HG03097 (cell line): ENCODE measurements at regions not wholly inside any gene's neighbourhood (a gene's known extent, or its start where the extent isn't known, plus 50 kb on each side); places are given as distances from the start of the nearest gene placed in this dataset.

Experiments used
- ATAC-seq: cut with Tn5 transposase; IDR thresholded peaks from one replicate; pipeline ENCODE4 v1.9.1; 2021; ENCODE audit not compliant: unreplicated experiment, low FRiP score

DNA sequence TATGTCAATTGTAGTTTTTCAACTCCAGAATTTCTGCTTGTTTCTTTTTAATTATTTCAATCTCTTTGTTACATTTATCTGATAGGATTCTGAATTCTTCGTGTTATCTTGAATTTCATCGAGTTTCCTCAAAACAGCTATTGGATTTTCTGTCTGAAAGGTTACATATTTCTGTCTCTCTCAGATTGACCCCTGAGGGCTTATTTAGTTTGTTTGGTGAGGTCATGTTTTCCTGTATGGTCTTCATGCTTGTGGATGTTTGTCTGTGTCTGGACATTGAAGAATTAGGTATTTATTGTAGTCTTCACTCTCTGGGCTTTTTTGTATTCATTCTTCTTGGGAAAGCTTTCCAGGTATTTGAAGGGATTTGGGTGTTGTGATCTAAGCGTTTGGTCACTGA, 85.6 kb downstream of the SNAPC1 start:
- no peak for ATAC-seq

DNA sequence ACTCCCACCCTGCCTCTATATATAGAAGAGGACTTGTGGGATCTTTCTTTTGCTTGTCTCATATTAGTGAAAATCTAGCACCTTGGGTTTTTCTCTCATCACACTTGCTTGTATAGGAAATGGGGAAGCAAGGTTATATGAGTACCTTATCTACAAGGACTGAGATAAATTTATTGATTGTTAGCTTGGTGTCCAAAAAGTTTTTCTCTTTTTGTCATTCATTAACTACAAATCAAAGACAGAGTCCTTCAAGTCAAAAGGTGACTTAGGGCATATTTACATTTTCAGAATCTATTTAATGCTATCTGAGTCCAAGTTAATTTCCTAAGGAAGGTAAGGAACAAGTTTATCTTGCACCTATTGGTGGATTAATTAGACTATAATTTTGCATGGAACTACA, 92.7 kb downstream of the SNAPC1 start:
- ATAC-seq: no peak

DNA sequence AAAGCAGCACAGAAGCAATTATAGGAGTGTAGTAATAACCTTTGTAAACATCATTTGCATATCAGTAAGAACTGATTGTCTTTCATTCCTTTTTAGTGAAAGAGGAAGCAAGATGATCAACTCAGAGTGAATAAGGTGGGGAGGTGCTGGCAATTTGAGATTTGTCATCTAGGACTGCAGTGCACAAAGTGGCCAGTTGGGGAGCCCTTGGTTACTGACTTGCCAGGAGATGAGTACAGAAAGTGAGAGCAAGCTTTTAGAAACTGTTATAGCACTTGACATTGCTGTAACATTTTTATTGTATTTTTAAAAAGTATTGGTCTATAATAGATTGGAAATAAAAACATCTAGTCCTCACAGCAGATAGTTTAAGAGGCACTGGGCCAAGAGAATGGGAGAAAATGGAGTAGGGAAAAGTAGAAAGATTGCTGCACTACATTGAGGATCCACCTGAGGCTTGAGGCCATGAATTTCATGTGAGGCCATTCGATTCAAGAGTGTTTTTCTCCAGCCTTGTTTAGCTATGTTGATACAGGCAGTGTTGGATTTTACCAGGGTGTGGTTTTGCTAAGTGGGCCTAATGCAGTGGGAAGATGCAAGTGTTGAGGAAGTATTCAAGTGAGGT, 98.2 kb downstream of the SNAPC1 start:
- ATAC-seq: peak; percentile 85

DNA sequence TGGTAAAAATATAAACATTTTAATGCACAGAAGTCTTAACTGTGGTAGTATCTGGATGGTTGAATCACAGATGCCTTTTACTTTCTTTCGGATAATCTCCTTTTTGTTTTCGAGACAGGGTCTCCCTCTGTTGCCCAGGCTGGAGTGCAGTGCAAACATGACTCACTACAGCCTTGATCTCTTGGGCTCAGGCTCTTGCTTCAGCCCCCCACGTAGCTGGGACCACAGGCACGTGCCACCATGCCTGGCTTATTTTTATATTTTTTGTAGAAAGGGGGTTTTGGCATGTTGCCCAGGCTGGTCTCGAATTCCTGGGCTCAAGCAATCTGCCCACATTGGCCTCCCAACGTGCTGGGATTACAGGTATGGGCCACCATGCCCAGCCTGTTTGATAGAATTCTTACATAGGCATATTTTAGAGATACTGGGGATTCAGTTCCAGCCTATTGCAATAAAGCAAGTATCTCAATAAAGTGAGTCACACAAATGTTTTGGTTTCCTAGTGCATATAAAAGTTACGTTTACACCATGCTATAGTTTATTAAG, 99.2 kb downstream of the SNAPC1 start:
- no peak for ATAC-seq

DNA sequence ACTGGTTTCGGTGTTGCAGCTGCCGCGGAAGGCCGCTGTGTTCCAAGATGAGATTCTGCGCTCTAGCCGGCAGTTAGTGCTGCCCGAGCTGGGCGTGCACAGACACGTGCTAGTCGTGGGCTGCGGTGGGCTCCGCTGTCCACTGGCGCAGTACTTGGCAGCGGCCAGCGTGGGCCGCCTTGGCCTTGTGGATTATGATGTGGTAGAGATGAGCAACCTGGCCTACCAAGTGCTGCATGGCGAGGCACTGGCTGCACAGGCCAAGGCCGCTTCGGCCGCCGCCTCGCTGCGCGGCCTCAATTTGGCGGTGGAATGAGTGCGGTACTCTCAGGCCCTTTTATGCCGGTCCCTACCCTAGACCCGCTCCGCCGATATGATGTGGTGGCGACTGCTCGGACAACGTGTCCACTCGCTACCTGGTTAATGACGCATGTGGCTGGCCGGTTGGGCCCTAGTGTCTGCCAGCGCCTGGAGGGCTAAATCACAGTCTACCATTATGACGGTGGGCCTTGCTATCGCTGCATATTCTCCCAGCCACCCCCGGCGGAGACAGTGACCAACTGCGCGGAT, 102.2 kb downstream of the SNAPC1 start:
- ATAC-seq: no peak

DNA sequence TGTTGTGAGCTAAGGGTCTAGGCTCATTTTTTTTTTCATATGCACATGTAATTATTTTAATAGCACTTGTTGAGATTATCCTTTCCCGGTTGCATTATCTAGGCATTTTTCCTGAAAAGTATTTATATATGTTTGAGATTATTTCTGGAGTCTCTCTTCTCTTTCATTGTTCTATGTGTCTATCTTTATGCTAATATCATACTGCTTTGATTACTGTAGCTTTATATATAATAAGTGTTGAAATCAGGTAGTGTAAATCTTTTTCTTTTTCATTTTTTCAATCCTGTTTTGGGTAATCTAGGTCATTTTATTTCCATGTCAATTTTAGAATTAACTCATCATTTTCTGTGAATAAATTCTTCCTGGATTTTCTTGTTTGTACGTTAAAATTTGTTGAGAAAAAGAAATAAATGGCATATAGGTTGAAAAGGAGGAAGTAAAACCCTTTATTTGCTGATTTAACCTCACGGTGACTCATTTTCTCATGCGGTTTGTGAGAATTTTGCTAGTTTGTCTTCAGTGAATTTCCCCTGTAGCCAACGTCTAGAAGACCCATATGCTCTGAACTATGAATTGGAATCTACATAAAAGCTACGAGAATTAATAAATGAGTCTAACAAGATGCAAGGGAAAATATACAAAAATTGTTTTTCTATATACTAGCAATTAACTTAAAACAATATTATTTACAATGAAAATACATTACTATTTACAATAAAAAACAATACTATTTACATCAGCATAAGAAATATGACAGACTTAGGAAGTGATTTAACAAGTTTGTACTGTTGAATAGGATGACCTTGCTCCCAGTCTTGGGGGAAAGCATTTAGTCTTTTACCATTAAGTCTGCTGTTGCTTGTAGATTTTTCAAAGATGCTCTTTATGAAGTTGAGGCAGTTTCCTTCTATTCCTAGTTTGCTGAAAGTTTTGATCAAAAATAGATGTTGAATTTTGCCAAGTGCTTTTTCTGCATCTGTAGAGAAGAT, 105.0 kb downstream of the SNAPC1 start:
- ATAC-seq: peak; percentile 87

DNA sequence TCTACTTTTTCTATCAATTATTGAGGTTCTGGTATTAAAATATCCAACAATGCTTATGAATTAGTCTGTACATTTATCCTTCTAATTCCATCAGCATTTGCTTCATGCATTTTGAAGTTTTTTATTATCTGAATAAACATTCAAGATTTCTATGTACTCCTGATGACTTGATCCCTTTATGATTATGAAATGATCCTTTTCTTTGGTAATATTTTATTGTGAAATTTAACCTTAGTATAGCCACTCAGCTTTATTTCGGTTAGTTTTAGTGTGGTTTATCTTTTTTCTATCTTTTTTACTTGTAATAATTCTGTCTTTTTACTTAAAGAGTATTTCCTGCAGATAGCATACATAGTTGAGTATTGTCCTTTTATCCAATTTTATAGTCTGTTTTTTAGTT, 106.6 kb downstream of the SNAPC1 start:
- no peak for ATAC-seq

DNA sequence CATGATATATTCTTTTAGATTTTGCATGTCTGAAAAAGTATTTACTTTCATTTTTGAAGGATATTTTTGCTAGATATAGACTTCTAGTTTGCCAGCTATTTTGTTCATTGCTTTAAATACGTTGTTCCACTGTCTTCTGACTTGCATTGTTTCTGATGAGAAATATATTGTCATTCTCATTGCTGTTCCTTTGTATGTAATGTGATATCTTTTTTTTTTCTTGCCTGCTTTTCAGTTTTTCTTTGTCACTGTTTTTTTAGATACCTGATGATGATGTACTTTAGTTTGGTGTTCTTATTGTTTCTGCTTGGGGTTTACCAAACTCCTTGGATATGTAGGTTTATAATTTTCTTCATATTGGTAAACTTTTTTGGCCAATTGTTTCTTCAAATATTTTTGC, 107.9 kb downstream of the SNAPC1 start:
- ATAC-seq: no peak

DNA sequence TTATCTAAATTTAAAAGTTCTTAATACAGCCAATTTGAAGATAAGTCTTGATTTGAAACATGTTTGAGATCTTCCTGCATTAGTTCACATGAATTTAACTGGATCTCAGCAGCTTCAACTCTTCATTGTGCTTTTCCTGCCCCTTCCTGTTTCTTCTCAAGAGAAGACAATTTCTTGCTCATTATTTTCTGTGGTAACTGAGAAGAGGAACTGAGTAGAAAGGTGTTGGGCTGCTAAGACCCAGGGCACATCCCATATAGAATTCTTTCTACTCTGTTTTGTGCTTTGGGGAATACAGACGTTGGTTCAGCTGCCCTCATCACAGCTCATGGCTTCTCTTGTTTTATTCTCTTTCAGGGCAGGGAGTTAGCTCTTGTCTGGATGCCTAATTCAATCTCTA, 110.2 kb downstream of the SNAPC1 start:
- peak; percentile 89 for ATAC-seq

DNA sequence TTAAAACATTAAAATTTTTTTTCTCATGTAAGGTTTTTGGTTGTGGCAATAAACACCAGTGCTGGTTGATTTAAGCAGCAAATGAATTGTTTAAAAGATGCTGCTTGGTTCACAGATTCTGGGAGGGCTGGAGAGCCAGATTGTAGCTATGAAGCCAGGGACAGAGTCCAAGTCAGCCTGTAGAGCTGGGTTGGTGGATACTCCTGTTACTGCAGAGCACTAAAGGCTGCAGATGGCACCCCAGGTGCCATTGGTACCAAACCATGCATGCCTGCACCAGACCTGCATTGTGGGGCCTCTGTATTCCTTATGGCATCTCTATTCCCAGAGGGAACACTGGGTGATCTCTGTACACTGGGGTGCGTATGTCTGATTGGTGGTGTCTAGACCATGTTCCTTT, 113.3 kb downstream of the SNAPC1 start:
- ATAC-seq: no peak

DNA sequence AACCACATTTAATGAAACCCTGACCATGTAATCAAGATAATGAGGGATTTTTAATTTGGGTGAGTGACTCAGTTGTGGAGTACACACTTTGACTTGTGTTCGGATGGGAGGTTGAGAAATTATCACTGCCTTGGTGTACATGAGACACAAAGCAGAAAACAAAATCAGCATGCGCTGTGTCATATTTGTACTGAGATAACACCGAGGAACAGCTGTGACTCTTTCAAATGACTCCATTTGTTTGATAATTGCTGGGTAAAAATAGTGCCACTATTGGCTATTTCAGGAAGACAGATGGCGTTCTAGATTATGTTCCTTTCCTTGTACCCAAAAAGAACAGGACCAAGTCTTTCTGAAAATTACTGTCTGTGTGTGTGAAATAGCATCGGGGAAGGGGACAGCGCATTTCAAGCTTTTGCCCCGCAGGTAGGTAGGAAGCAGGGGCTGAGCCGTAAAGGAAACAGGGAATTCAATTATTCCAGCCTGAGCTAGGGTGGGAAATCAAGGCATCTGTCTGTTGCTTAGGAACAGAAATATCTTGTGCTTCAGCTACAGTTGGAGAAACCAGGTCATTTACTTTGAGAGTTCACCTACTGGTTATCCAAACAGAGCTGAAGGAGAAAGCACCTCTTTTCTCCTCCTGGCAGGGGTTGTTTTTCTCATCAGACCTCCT, 114.3 kb downstream of the SNAPC1 start:
- no peak for ATAC-seq

DNA sequence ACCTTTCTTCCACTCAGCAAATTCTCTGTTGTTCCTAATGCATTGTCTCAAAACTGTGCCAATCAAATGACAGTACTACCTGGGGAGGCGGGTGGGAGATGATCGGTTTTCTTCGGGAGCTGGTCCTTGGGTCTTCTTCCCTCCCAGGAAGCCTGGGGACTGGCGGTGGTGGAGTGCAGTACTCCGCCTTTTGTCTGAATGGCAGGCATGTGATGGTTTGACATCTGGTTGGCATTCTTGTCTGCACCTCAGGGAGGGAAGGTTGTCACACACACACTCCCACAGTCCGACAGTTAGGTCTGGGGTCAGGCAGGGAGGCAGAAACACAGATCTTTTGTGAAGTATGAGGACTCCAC, 114.8 kb downstream of the SNAPC1 start:
- no peak for ATAC-seq

DNA sequence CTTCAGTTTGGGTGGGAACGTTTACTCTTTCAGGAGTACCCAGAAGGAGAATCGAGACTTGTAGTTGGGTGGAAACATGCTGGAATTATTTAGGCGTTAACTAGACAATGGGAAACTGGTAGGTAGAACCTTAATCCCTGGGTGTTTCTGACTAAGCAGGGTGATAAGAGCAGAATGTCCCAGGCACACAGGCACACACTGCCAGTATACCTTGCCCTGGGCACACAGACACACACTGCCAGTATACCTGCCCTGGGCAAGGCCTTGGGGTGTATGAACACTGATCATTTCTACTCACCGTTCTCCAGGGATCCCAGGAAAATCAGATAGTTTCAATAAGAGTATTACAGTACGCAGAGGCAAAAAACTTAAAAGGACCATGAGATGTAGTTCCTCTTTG, 115.5 kb downstream of the SNAPC1 start:
- no peak for ATAC-seq

DNA sequence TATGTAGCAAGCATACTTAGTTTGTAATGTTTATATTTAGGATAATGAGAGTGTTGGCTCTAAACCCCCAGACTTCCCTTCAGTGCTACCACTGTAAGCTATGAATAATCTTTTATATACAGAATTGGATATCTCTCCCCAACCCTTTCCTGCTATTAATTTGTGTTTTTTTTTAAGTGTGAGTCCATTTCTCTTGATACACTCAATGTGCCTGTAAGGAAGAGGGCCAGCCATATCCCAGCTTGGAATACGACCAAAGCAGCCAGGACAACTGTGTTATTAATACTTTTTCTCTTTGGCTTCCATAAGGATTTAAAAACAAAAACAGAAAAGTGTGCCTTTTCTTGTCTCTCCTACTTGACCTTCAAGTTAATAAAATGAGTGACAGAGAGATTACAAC, 116.7 kb downstream of the SNAPC1 start:
- ATAC-seq: no peak

DNA sequence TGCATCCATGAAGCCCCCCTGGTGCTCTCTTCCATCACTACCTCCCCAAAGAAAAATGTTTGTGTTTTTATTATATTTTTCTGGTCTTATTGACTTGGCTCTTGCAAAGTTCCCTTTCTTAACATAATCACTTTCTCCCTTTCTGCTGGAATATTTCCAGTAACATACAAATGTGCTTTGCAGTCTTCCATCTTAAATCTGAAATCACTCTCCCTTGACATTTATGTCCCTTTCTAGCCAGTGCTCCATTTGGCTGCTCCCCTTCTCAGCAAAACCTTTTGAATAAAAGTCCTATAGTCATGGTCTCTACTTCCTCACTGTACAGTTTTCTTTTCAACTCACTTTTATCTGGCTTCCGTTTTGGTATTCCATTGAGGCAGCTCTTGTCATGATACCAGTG, 118.8 kb downstream of the SNAPC1 start:
- ATAC-seq: no peak

DNA sequence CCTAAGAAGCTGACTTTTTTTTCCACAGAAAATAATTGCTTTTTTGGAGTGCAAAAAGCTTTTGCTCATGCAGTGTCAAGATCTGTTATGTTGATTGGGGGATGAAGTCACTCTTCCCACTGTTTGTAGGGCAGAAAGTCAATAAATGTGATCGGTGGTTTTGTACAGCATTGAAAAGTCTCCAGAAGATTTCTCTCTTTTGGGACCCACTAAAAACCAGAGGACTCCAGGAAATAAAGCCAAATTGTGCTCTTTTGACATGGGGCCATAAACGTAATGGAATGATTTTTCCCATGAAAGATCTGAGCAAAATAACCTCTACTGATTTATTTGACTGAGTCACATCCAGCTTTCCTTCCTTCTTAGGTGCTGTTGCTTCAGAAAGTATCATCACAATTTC, 122.5 kb downstream of the SNAPC1 start:
- no peak for ATAC-seq

DNA sequence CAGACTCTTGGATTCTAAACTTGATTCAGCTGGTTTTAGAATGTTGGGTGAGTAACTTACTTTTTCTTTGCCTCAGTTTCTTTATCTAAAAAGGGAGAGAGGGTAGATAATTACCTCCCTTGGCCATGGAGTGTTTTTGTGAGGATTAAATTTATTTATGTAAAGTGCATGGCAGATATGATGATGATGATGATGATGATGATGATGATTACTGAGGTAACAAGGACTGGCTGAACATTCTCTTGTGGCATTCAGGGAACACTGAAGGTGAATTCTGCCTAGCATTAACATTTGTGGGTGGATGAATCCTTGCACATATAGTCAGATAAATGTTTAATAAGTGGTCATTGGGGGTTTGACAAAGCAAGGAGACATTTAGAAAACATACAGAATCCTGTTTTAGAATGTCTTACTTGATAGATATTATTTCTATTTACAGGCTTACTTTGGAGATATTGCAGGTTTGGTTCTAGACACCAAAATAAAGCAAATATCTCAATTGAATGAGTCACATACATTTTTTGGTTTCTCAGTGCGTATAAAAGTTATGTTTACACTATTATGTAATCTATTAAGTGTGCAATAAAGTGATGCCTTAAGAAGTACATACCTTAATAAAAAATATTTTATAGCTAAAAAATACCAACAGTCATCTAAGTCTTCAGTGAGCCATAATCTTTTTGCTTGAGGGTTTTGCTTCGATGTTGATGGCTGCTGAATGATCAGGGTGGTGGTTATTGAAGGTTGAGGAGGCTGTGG, 123.2 kb downstream of the SNAPC1 start:
- ATAC-seq: no peak

DNA sequence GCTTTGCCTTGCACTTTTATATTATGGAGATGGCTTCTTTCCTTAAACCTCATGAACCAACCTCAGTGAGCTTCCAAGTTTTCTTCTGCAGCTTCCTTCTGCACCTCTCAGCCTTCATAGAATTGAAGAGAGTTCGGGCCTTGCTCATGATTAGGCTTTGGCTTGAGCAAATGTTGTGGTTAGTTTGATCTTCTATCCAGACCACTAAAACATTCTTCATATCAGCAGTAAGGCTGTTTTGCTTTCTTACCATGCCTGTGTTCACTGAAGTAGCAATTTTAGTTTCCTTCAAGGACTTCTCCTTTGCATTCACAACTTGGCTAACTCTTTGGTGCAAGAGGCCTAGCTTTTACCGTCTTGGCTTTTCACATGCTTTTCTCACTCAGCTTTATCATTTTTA, 125.4 kb downstream of the SNAPC1 start:
- ATAC-seq: no peak

DNA sequence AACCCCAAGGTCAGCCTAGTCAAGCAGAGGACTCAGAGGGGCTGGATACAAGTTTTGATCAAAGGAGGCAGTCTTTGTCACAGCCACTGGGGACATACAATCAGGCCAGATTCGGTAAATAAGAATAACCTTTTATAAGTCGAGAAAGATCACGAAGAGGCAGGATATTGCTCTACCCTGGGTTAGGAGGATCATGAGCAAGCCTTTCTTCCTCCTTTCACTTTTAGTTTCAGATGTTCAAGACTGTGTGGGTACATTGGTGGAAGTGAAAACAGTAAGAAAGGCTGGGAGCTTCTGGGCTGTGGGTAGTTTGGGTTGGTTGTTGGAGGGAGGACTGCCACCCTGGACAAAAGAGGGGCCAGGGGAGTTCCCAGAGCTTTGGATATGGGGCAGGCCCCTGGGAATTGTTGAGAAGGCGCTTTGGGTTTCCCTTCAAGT, 127.7 kb downstream of the SNAPC1 start:
- ATAC-seq: peak; percentile 100

DNA sequence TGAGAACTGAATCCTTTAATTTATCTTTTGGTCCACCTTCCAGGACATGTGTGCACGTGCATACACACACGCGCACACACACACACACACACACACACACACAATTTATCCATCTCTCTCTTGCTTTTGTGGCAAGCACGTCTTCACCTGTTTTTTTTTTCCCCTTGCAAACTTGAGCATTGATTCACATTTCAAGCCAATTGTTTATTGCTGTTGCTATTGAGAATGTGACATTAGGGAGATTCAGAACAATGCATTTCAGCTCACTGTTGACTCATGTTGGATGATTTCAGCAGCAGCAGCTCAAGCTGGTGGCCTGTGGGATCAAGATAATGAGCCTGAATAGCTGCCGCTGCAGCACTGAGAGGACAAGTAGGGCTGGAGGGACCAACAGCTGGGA, 128.9 kb downstream of the SNAPC1 start:
- ATAC-seq: no peak
